K562 (cell line): ENCODE measurements at regions not wholly inside any gene's neighbourhood (a gene's known extent, or its start where the extent isn't known, plus 50 kb on each side); places are given as distances from the start of the nearest gene placed in this dataset.
A peak's percentile ranks its signal among the peaks of the same experiment; 100 is the strongest.

Experiments
- ATAC-seq: fragments of 200-7000 bp; cut with Tn5 transposase; 3 replicates; pipeline ENCODE4 v1.9.1; 2020; ENCODE audit warnings: moderate library complexity
- BruUV-seq: library from RNA; stranded (reverse); fragments of 400-500 nt; replicated peaks from 2 replicates; lab custom pipeline; 2021; lab: Mats Ljungman, UMichigan
- CTCF ChIA-PET: fragments of 300-600 bp; formaldehyde crosslinking; extraction: SDS; loops from one replicate; lab custom pipeline; 2021; ENCODE audit warnings: low intra/inter-chr PET ratio; lab: Yijun Ruan, JAX
- POLR2A ChIA-PET: fragments of 300-600, 350-650 bp; sonication (Branson Sonifier 250); formaldehyde crosslinking; extraction: SDS; loops from one replicate; lab custom pipeline; 2021; ENCODE audit warnings: antibody characterized with exemption, inconsistent platforms; lab: Yijun Ruan, JAX
- DNase-seq, 4 experiments: peaks; one replicate each; pipeline versions ENCODE4 v3.0.0 to v3.0.0-alpha.2; 2011 to 2018; ENCODE audit warnings: low spot score in 3 of 4, mixed read lengths in 3 of 4; ENCODE audit errors: extremely low read depth in 1 of 4
- FAIRE-seq: peaks from 2 replicates; lab custom pipeline; 2011; peaks lifted over from hg19 to GRCh38; lab: Jason Lieb, UNC
- H2AFZ ChIP-seq: 2 replicates; pipeline ENCODE4 v1.6.0; 2011; ENCODE audit warnings: low read depth, low read length, control low read depth, inconsistent platforms
- H3K27ac ChIP-seq: fragments of 200-600 bp; 3 replicates; pipeline ENCODE4 v1.8.0; 2011; ENCODE audit warnings: low read depth, mild to moderate bottlenecking, control low read depth, inconsistent platforms, low read length, moderate library complexity, mixed read lengths; ENCODE audit errors: extremely low read depth
- H3K27me3 ChIP-seq, 2 experiments: fragments of 300-600 bp in 1 of 2; 2 replicates in 1 of 2; 3 replicates in 1 of 2; pipeline versions ENCODE4 v1.6.0 to v1.8.0; 2011; ENCODE audit warnings: inconsistent platforms in 2 of 2, low read length in 2 of 2, mild to moderate bottlenecking in 1 of 2, mixed read lengths in 1 of 2, moderate library complexity in 1 of 2; ENCODE audit not compliant: control insufficient read depth in 2 of 2, insufficient read depth in 2 of 2
- H3K36me3 ChIP-seq: fragments of 300-600 bp; 3 replicates; pipeline ENCODE4 v1.8.0; 2011; ENCODE audit warnings: mild to moderate bottlenecking, low read length, inconsistent platforms; ENCODE audit not compliant: control insufficient read depth, insufficient read depth
- H3K4me1 ChIP-seq, 2 experiments: fragments of 200-600 bp in 1 of 2; replicated peaks in 1 of 2; 2 replicates in 1 of 2; 3 replicates in 1 of 2; pipeline versions ENCODE4 v1.5.1 to v1.8.0; 2011; ENCODE audit warnings: inconsistent platforms in 2 of 2, low read length in 2 of 2, mild to moderate bottlenecking in 1 of 2, mixed read lengths in 1 of 2, moderate library complexity in 1 of 2; ENCODE audit not compliant: control insufficient read depth in 2 of 2, insufficient read depth in 2 of 2
- H3K4me2 ChIP-seq: 2 replicates; pipeline ENCODE4 v1.6.1; 2011; ENCODE audit warnings: low read length, control low read depth, inconsistent platforms, mixed read lengths; ENCODE audit not compliant: insufficient read depth
- H3K4me3 ChIP-seq: fragments of 200-600 bp; sonication (generic), shearing (Covaris generic); 2 replicates; pipeline ENCODE4 v1.5.1; 2016; ENCODE audit warnings: control low read depth, inconsistent platforms
- H3K79me2 ChIP-seq: fragments of 200-600 bp; 3 replicates; pipeline ENCODE4 v1.8.0; 2011; ENCODE audit warnings: low read length, inconsistent platforms; ENCODE audit not compliant: control insufficient read depth, insufficient read depth
- H3K9ac ChIP-seq, 2 experiments: 2 replicates each; pipeline versions ENCODE4 v1.6.0 to v1.6.1; 2011; ENCODE audit warnings: low read depth in 2 of 2, low read length in 2 of 2, control low read depth in 1 of 2, inconsistent platforms in 1 of 2, mild to moderate bottlenecking in 1 of 2, mixed read lengths in 1 of 2; ENCODE audit not compliant: insufficient read depth in 1 of 2
- H3K9me1 ChIP-seq: one replicate; pipeline ENCODE4 v1.6.0; 2011; ENCODE audit warnings: inconsistent platforms, mild to moderate bottlenecking, low read length, moderate library complexity; ENCODE audit not compliant: control insufficient read depth, insufficient read depth
- H3K9me3 ChIP-seq: replicated peaks from 2 replicates; pipeline ENCODE4 v1.5.1; 2011; ENCODE audit warnings: low read depth, low read length, inconsistent platforms; ENCODE audit not compliant: control insufficient read depth, insufficient read depth
- H4K20me1 ChIP-seq: replicated peaks from 2 replicates; pipeline ENCODE4 v1.6.1; 2011; ENCODE audit warnings: low read length, inconsistent platforms, mixed read lengths; ENCODE audit not compliant: control insufficient read depth, insufficient read depth
- ARID4B ChIP-seq: sonication (generic); formaldehyde crosslinking; IDR thresholded peaks from 2 replicates; pipeline ENCODE4 v1.8.0; 2022; ENCODE audit warnings: mild to moderate bottlenecking, missing genetic modification reagents
- ASH1L ChIP-seq: fragments of 450-650 bp; IDR thresholded peaks from 2 replicates; pipeline ENCODE4 v1.6.1; 2018; ENCODE audit warnings: borderline replicate concordance, mild to moderate bottlenecking, low read depth; ENCODE audit not compliant: partially characterized antibody
- HCFC1 ChIP-seq: IDR thresholded peaks from 2 replicates; pipeline ENCODE4 v1.6.1; 2012; ENCODE audit warnings: low read depth, low read length, improper control_type of control experiment
- HLTF ChIP-seq: fragments of 450-650 bp; IDR thresholded peaks from 2 replicates; pipeline ENCODE4 v1.6.1; 2016
- HMG20B ChIP-seq: fragments of 250-450 bp; sonication (Bioruptor Pico); IDR thresholded peaks from 2 replicates; pipeline ENCODE4 v1.5.0; 2021; ENCODE audit warnings: mild to moderate bottlenecking
- KDM1A ChIP-seq, 2 experiments: fragments of 450-650 bp; IDR thresholded peaks; 2 replicates each; pipeline ENCODE4 v1.6.1; 2016; ENCODE audit warnings: mild to moderate bottlenecking in 2 of 2
- MAFG ChIP-seq: fragments of 450-650 bp; conservative IDR thresholded peaks from 2 replicates; pipeline ENCODE4 v1.6.1; 2016; ENCODE audit warnings: missing genetic modification characterization, missing compliant biosample characterization
- MCM3 ChIP-seq: fragments of 450-650 bp; IDR thresholded peaks from 2 replicates; pipeline ENCODE4 v1.6.1; 2016
- MEF2D ChIP-seq: conservative IDR thresholded peaks from 2 replicates; pipeline ENCODE4 v1.6.1; 2016; ENCODE audit warnings: low read depth, missing genetic modification characterization, missing compliant biosample characterization
- NFRKB ChIP-seq: fragments of 450-650 bp; IDR thresholded peaks from 2 replicates; pipeline ENCODE4 v1.6.1; 2016; ENCODE audit warnings: low read depth
- NONO ChIP-seq, 2 experiments: fragments of 200-400 bp in 1 of 2; fragments of 450-650 bp in 1 of 2; formaldehyde crosslinking in 1 of 2; IDR thresholded peaks; 2 replicates each; pipeline ENCODE4 v1.6.1; 2017; ENCODE audit warnings: low read depth in 2 of 2, mild to moderate bottlenecking in 2 of 2, moderate library complexity in 2 of 2, low read length in 1 of 2
- PHF20 ChIP-seq: fragments of 450-650 bp; IDR thresholded peaks from 2 replicates; pipeline ENCODE4 v1.6.1; 2018; ENCODE audit not compliant: partially characterized antibody
- RCOR1 ChIP-seq, 2 experiments: IDR thresholded peaks; 2 replicates each; pipeline ENCODE4 v1.6.1; 2012; ENCODE audit warnings: low read depth in 2 of 2, low read length in 2 of 2, borderline replicate concordance in 1 of 2, improper control_type of control experiment in 1 of 2
- TAF1 ChIP-seq: IDR thresholded peaks from 2 replicates; pipeline ENCODE4 v1.6.1; 2011; ENCODE audit warnings: mild to moderate bottlenecking, low read length, moderate library complexity; ENCODE audit not compliant: insufficient read depth, control insufficient read depth, severe bottlenecking; ENCODE audit errors: extremely low read depth
- ZNF354B ChIP-seq: fragments of 250-450 bp; sonication (Bioruptor Pico); IDR thresholded peaks from 2 replicates; pipeline ENCODE4 v1.4.0; 2020
- ZNF644 ChIP-seq: fragments of 200-800 bp; sonication (Bioruptor generic); IDR thresholded peaks from 2 replicates; pipeline ENCODE4 v1.6.1; 2016; ENCODE audit warnings: low read depth, missing genetic modification characterization, missing compliant biosample characterization
- WGBS: fragments of 100-300 bp; shearing (Covaris generic); methylation state at CpG from one replicate; pipeline ENCODE4 v1.1.6; 2016; ENCODE audit warnings: low coverage, mixed read lengths; ENCODE audit not compliant: insufficient coverage; ENCODE audit errors: missing lambda C conversion rate; 5-methylcytosine and 5-hydroxymethylcytosine counted together
- in situ Hi-C: fragments of 300-500 bp; cut with MboI; formaldehyde crosslinking; loops from 4 replicates; pipeline ENCODE4 v1.15.0; 2018; ENCODE audit warnings: inconsistent platforms, mixed read lengths
- intact Hi-C: fragments of 100-400 bp; cut with micrococcal nuclease; formaldehyde crosslinking; loops from 2 replicates; pipeline ENCODE4 v1.14.2; 2022
- TF ChIP-seq, protein P1 (sequence below): sonication (generic); formaldehyde crosslinking; IDR thresholded peaks from 2 replicates; pipeline ENCODE4 v1.9.0; 2022; ENCODE audit warnings: mild to moderate bottlenecking, missing genetic modification reagents
- TF ChIP-seq, protein P2 (sequence below): fragments of 450-650 bp; IDR thresholded peaks from 2 replicates; pipeline ENCODE4 v1.6.1; 2017; ENCODE audit warnings: mild to moderate bottlenecking, moderate library complexity

- TF ChIP-seq TAF1 (no peak), RCOR1 (IDR thresholded peaks at IDR 0.05; ENCODE audit: borderline replicate concordance in 1 of 2, low read depth in 2 of 2, low read length in 2 of 2) (no peak), NONO (IDR thresholded peaks at IDR 0.05; ENCODE audit: low read depth in 2 of 2, low read length in 1 of 2) (no peak), MAFG (tag) (peak; percentile 76), KDM1A (IDR thresholded peaks at IDR 0.05) (no peak), ZNF644 (no peak)
- TF ChIP-seq, protein P1, sequence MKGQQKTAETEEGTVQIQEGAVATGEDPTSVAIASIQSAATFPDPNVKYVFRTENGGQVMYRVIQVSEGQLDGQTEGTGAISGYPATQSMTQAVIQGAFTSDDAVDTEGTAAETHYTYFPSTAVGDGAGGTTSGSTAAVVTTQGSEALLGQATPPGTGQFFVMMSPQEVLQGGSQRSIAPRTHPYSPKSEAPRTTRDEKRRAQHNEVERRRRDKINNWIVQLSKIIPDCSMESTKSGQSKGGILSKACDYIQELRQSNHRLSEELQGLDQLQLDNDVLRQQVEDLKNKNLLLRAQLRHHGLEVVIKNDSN (CRISPR knock-in tag) = no peak
Measured at GRCh38 chr1:55692726-55693125, 477.6 kb upstream of the USP24 start (continued).

DNA sequence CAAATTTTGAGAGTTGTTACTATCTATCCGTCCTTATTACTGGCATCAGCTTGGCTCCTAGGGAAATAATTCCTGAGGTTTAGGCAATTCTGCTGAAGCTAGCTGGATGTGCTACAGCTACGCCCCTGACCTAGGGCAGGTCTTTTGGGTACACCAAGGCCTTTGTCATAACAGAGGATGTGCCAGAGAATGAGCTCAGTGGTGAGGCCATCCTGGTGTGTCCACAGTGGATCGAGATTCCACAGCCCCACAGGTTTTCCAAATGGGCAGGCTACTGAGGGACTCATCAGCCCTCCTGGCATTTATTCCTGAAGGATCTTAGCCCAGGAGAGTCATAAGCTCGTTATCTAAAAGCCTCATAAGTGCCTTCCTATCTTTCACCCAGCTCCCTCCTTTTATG lies 475.2 kb upstream of the USP24 start:
- no peak for ATAC-seq
- TF ChIP-seq HMG20B (CRISPR knock-in tag) (no peak), ZNF354B (CRISPR knock-in tag) (no peak), NFRKB (no peak), ASH1L (no peak), HCFC1 (no peak), ARID4B (CRISPR knock-in tag) (no peak), MCM3 (no peak), HLTF (no peak), MEF2D (tag) (no peak), PHF20 (no peak)
- TF ChIP-seq, protein P2, sequence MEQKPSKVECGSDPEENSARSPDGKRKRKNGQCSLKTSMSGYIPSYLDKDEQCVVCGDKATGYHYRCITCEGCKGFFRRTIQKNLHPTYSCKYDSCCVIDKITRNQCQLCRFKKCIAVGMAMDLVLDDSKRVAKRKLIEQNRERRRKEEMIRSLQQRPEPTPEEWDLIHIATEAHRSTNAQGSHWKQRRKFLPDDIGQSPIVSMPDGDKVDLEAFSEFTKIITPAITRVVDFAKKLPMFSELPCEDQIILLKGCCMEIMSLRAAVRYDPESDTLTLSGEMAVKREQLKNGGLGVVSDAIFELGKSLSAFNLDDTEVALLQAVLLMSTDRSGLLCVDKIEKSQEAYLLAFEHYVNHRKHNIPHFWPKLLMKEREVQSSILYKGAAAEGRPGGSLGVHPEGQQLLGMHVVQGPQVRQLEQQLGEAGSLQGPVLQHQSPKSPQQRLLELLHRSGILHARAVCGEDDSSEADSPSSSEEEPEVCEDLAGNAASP = no peak

More for the DNA sequence above, 475.2 kb upstream of the USP24 start:
- BruUV-seq = no TSS peak
- Histone ChIP-seq H2AFZ (no peak overlapping the region), H3K27me3 (no peaks in the 10 kb centered on the region), H3K27ac (no peak overlapping the region), H3K79me2 (no peaks in the 10 kb centered on the region), H3K4me3 (no peak overlapping the region), H3K36me3 (no peaks in the 10 kb centered on the region), H3K4me1 (no peaks in the 10 kb centered on the region), H3K4me2 (no peak overlapping the region), H3K9me3 (no peaks in the 10 kb centered on the region), H3K9me1 (no peaks in the 10 kb centered on the region), H4K20me1 (no peaks in the 10 kb centered on the region), H3K9ac (no peak overlapping the region)
- WGBS = 0% methylated on average over 4 of the region's 4 CpGs
- ChIA-PET POLR2A (interaction anchor here (0.6 kb wide), 1 partner anchor 716 kb away, joined by 3 read pairs; no protein-coding TSS in a partner anchor), CTCF (no interaction called here)
- intact Hi-C loops = no loop called here
- FAIRE-seq (no peak), DNase-seq (no peak)
- in situ Hi-C loops = no loop called here
